ENCODE measurements at regions not wholly inside any gene's neighbourhood (a gene's known extent, or its start where the extent isn't known, plus 50 kb on each side); places are given as distances from the start of the nearest gene placed in this dataset.

- Histone ChIP-seq H3K27me3 (ENCODE audit: insufficient read depth) (no peaks in the 10 kb centered on the region), H3K4me3 (ENCODE audit: low read depth in 2 of 2, low read length in 1 of 2) (no peak overlapping the region), H3K9me2 (no peaks in the 10 kb centered on the region), H2AFZ (ENCODE audit: low read depth) (no peak overlapping the region), H3F3A (replicated peaks; ENCODE audit: insufficient read depth) (no peaks in the 10 kb centered on the region), H3K9ac (no peak overlapping the region), H3K79me2 (ENCODE audit: insufficient read depth) (no peaks in the 10 kb centered on the region), H3K27ac (ENCODE audit: low read depth in 2 of 2, low read length in 1 of 2) (no peak overlapping the region), H3K9me3 (no peaks in the 10 kb centered on the region), H4K20me1 (ENCODE audit: insufficient read depth) (no peaks in the 10 kb centered on the region), H3K4me2 (no peak overlapping the region), H3K4me1 (ENCODE audit: control insufficient read depth in 1 of 2, insufficient read depth in 2 of 2, low read depth in 1 of 2, low read length in 1 of 2) (peaks cover 0 to 11% of the 10 kb centered on the region in 2 experiments; a peak in 2 of 4 replicates), H3K36me3 (replicated peaks in 1 of 2; ENCODE audit: control insufficient read depth in 1 of 2, insufficient read depth in 2 of 2, low read length in 1 of 2) (no peaks in the 10 kb centered on the region)
- ChIA-PET CTCF (no interaction called here), POLR2A (no interaction called here)
- no peak for TF ChIP-seq SIN3A (IDR thresholded peaks at IDR 0.05; ENCODE audit: borderline replicate concordance, low read depth, low read length)
- no peak for TF ChIP-seq FOSL2 (IDR thresholded peaks at IDR 0.05; ENCODE audit: borderline replicate concordance, low read depth)
- TF ChIP-seq SMC3 (IDR thresholded peaks at IDR 0.05; ENCODE audit: low read depth, low read length) = no peak
- TF ChIP-seq IRF3 (IDR thresholded peaks at IDR 0.05; ENCODE audit: low read depth, low read length) = no peak
- no peak for TF ChIP-seq RXRA (IDR thresholded peaks at IDR 0.05; ENCODE audit: borderline replicate concordance, low read depth)
- no peak for TF ChIP-seq NFIC (IDR thresholded peaks at IDR 0.05; ENCODE audit: borderline replicate concordance)
- no peak for TF ChIP-seq CTCF (IDR thresholded peaks at IDR 0.05)
- no peak for TF ChIP-seq USF2 (IDR thresholded peaks at IDR 0.05; ENCODE audit: borderline replicate concordance, low read depth, low read length)
- no peak for TF ChIP-seq NRF1 (IDR thresholded peaks at IDR 0.05; ENCODE audit: low read depth, low read length)
- TF ChIP-seq FOXM1 (IDR thresholded peaks at IDR 0.05; ENCODE audit: low read depth) = no peak
- TF ChIP-seq ELF1 (IDR thresholded peaks at IDR 0.05) = no peak
- no peak for TF ChIP-seq GABPA (IDR thresholded peaks at IDR 0.05; ENCODE audit: low read depth)
- no peak for TF ChIP-seq POLR2AphosphoS5 (IDR thresholded peaks at IDR 0.05; ENCODE audit: low read depth, low read length)
- TF ChIP-seq EP300 (IDR thresholded peaks at IDR 0.05; ENCODE audit: borderline replicate concordance in 1 of 2, low read depth in 1 of 2, low read length in 1 of 2) = no peak
- TF ChIP-seq CHD2 (IDR thresholded peaks at IDR 0.05; ENCODE audit: low read length, partially characterized antibody) = no peak
- DNase-seq = no peak
Measured at GRCh38 chr5:15261269-15261995, 238.5 kb upstream of the FBXL7 start.

Measured in SK-N-SH (cell line).